CD4-positive, alpha-beta memory T cell (primary cell): ENCODE measurements at regions not wholly inside any gene's neighbourhood (a gene's known extent, or its start where the extent isn't known, plus 50 kb on each side); places are given as distances from the start of the nearest gene placed in this dataset.
"Not testable (repeated sequence)": the region's sequence is repeated elsewhere in the genome, so short reads cannot be mapped to it uniquely, and the experiment has no call there.

Source experiments
- CTCF ChIA-PET: fragments of 350-600 bp; sonication (Branson Sonifier 250); formaldehyde crosslinking; loops from one replicate; lab custom pipeline; 2021; ENCODE audit warnings: inconsistent platforms; ENCODE audit not compliant: partially characterized antibody; lab: Charles Lee
- POLR2A ChIA-PET: fragments of 350-600 bp; sonication (Branson Sonifier 250); formaldehyde crosslinking; loops from one replicate; lab custom pipeline; 2021; ENCODE audit not compliant: partially characterized antibody; lab: Charles Lee
- DNase-seq, 5 donors: peaks; one replicate each; pipeline versions ENCODE4 v3.0.0 to v3.0.0-alpha.2; 2020 to 2022; ENCODE audit warnings: mixed read lengths in 1 of 5
- H3K27ac ChIP-seq: one replicate; pipeline ENCODE4 v1.7.0; 2013; ENCODE audit warnings: low read depth, low read length
- H3K27me3 ChIP-seq: 2 replicates; pipeline ENCODE4 v1.7.0; 2013; ENCODE audit warnings: mild to moderate bottlenecking, low read length, moderate library complexity; ENCODE audit not compliant: insufficient read depth
- H3K36me3 ChIP-seq: 2 replicates; pipeline ENCODE4 v1.7.0; 2013; ENCODE audit warnings: mild to moderate bottlenecking, low read length, moderate library complexity; ENCODE audit not compliant: insufficient read depth
- H3K4me1 ChIP-seq: 2 replicates; pipeline ENCODE4 v1.7.0; 2013; ENCODE audit warnings: mild to moderate bottlenecking, low read length, moderate library complexity; ENCODE audit not compliant: insufficient read depth
- H3K4me3 ChIP-seq, 2 donors: one replicate each; pipeline ENCODE4 v1.7.0; 2013; ENCODE audit warnings: low read length in 2 of 2, mild to moderate bottlenecking in 1 of 2
- H3K9me3 ChIP-seq, 2 donors: one replicate each; pipeline ENCODE4 v1.7.0; 2013; ENCODE audit warnings: low read length in 2 of 2, control low read depth in 1 of 2; ENCODE audit not compliant: control insufficient read depth in 1 of 2
- H3K27ac Mint-ChIP-seq, 7 donors: one replicate each; pipeline ENCODE4 v1.8.0; 2020 to 2021; ENCODE audit warnings: mixed read lengths in 7 of 7, mild to moderate bottlenecking in 6 of 7, inconsistent platforms in 3 of 7, moderate library complexity in 3 of 7
- H3K27me3 Mint-ChIP-seq, 2 donors: one replicate each; pipeline ENCODE4 v1.8.0; 2020 to 2021; ENCODE audit warnings: mixed read lengths in 2 of 2
- H3K36me3 Mint-ChIP-seq, 2 donors: one replicate each; pipeline ENCODE4 v1.8.0; 2020 to 2021; ENCODE audit warnings: mixed read lengths in 2 of 2, inconsistent platforms in 1 of 2, mild to moderate bottlenecking in 1 of 2
- H3K4me1 Mint-ChIP-seq, 4 donors: one replicate each; pipeline ENCODE4 v1.8.0; 2020 to 2021; ENCODE audit warnings: mixed read lengths in 4 of 4, mild to moderate bottlenecking in 1 of 4
- H3K4me3 Mint-ChIP-seq, 8 donors: one replicate each; pipeline ENCODE4 v1.8.0; 2020 to 2021; ENCODE audit warnings: mixed read lengths in 8 of 8, mild to moderate bottlenecking in 7 of 8, moderate library complexity in 6 of 8, inconsistent platforms in 3 of 8
- H3K9me3 Mint-ChIP-seq, 8 donors: one replicate each; pipeline ENCODE4 v1.8.0; 2020 to 2021; ENCODE audit warnings: mixed read lengths in 8 of 8, mild to moderate bottlenecking in 5 of 8, inconsistent platforms in 3 of 8, moderate library complexity in 1 of 8
- intact Hi-C: fragments of 100-400 bp; cut with micrococcal nuclease; formaldehyde crosslinking; loops from one replicate; pipeline ENCODE4 v1.15.1; 2023

- H3K27me3 Mint-ChIP-seq, H3K27me3 ChIP-seq, H3K36me3 Mint-ChIP-seq, H3K4me1 ChIP-seq, intact Hi-C loops, POLR2A ChIA-PET, H3K27ac ChIP-seq, H3K36me3 ChIP-seq, DNase-seq, H3K9me3 ChIP-seq, H3K4me3 ChIP-seq, H3K9me3 Mint-ChIP-seq, H3K4me3 Mint-ChIP-seq, CTCF ChIA-PET, H3K27ac Mint-ChIP-seq, H3K4me1 Mint-ChIP-seq: not testable (repeated sequence)
Measured at GRCh38 chr16:21383682-21384081, 105.6 kb upstream of the CRYM start.

- H3K4me3 ChIP-seq, H3K36me3 ChIP-seq, H3K27ac Mint-ChIP-seq, H3K27ac ChIP-seq, H3K9me3 ChIP-seq, H3K36me3 Mint-ChIP-seq, H3K4me1 ChIP-seq, POLR2A ChIA-PET, intact Hi-C loops, H3K9me3 Mint-ChIP-seq, H3K4me1 Mint-ChIP-seq, H3K27me3 Mint-ChIP-seq, H3K27me3 ChIP-seq, DNase-seq, CTCF ChIA-PET, H3K4me3 Mint-ChIP-seq: not testable (repeated sequence)
Measured at GRCh38 chr16:21379645-21380044, 101.6 kb upstream of the CRYM start.

- H3K27me3 ChIP-seq, H3K27ac Mint-ChIP-seq, H3K27ac ChIP-seq, CTCF ChIA-PET, H3K9me3 Mint-ChIP-seq, intact Hi-C loops, POLR2A ChIA-PET, H3K36me3 ChIP-seq, H3K9me3 ChIP-seq, H3K27me3 Mint-ChIP-seq, H3K36me3 Mint-ChIP-seq, H3K4me3 Mint-ChIP-seq, H3K4me3 ChIP-seq, H3K4me1 ChIP-seq, DNase-seq, H3K4me1 Mint-ChIP-seq: not testable (repeated sequence)
Measured at GRCh38 chr16:21376196-21376899, 98.3 kb upstream of the CRYM start.

GRCh38 chr16:21375334-21375733 lies 97.2 kb upstream of the CRYM start:
- H3K4me1 Mint-ChIP-seq, H3K36me3 ChIP-seq, H3K36me3 Mint-ChIP-seq, H3K4me3 Mint-ChIP-seq, POLR2A ChIA-PET, intact Hi-C loops, H3K4me3 ChIP-seq, H3K4me1 ChIP-seq, H3K27ac ChIP-seq, H3K27me3 Mint-ChIP-seq, H3K27ac Mint-ChIP-seq, DNase-seq, H3K9me3 ChIP-seq, H3K9me3 Mint-ChIP-seq, CTCF ChIA-PET, H3K27me3 ChIP-seq: not testable (repeated sequence)

- H3K9me3 Mint-ChIP-seq, H3K9me3 ChIP-seq, H3K4me3 Mint-ChIP-seq, H3K27me3 Mint-ChIP-seq, H3K4me1 Mint-ChIP-seq, H3K27me3 ChIP-seq, H3K4me1 ChIP-seq, H3K4me3 ChIP-seq, H3K36me3 Mint-ChIP-seq, H3K27ac ChIP-seq, H3K36me3 ChIP-seq, intact Hi-C loops, POLR2A ChIA-PET, DNase-seq, H3K27ac Mint-ChIP-seq, CTCF ChIA-PET: not testable (repeated sequence)
Measured at GRCh38 chr16:21373454-21373853, 95.4 kb upstream of the CRYM start.

- intact Hi-C loops, H3K9me3 ChIP-seq, H3K4me1 ChIP-seq, CTCF ChIA-PET, H3K4me3 Mint-ChIP-seq, H3K4me3 ChIP-seq, H3K36me3 Mint-ChIP-seq, H3K27me3 ChIP-seq, H3K27ac ChIP-seq, H3K9me3 Mint-ChIP-seq, H3K27me3 Mint-ChIP-seq, H3K4me1 Mint-ChIP-seq, H3K27ac Mint-ChIP-seq, H3K36me3 ChIP-seq, DNase-seq, POLR2A ChIA-PET: not testable (repeated sequence)
Measured at GRCh38 chr16:21372862-21373261, 94.8 kb upstream of the CRYM start.

GRCh38 chr16:21372162-21372835 lies 94.2 kb upstream of the CRYM start:
- H3K27ac Mint-ChIP-seq, H3K27me3 Mint-ChIP-seq, H3K4me1 Mint-ChIP-seq, intact Hi-C loops, POLR2A ChIA-PET, H3K9me3 ChIP-seq, CTCF ChIA-PET, H3K27ac ChIP-seq, H3K36me3 ChIP-seq, H3K4me1 ChIP-seq, DNase-seq, H3K4me3 ChIP-seq, H3K9me3 Mint-ChIP-seq, H3K36me3 Mint-ChIP-seq, H3K27me3 ChIP-seq, H3K4me3 Mint-ChIP-seq: not testable (repeated sequence)

GRCh38 chr16:21370791-21371190 lies 92.7 kb upstream of the CRYM start:
- CTCF ChIA-PET, H3K27ac Mint-ChIP-seq, H3K4me3 ChIP-seq, POLR2A ChIA-PET, H3K4me3 Mint-ChIP-seq, intact Hi-C loops, H3K27ac ChIP-seq, H3K9me3 ChIP-seq, H3K9me3 Mint-ChIP-seq, H3K27me3 Mint-ChIP-seq, H3K36me3 Mint-ChIP-seq, H3K4me1 ChIP-seq, H3K4me1 Mint-ChIP-seq, DNase-seq, H3K27me3 ChIP-seq, H3K36me3 ChIP-seq: not testable (repeated sequence)
